ENCODE measurements at regions not wholly inside any gene's neighbourhood (a gene's known extent, or its start where the extent isn't known, plus 50 kb on each side); places are given as distances from the start of the nearest gene placed in this dataset.

DNA sequence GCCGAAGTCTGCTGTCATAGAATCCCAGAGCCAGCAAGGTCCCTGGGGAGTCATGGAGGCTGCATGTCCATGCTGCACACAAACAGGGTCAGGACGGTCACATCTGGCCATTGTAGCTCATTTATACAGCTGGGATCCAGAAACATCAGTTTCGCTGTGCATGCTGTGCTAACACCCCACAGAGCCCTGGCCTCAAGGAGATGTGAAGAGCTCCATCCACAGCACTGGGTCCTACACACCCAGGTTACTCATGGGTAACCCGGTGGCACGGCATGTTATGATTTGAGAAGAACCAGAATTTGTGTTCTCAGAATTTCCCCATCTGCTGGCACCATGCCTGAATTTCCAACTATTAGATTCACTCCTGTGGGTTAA lies 146.3 kb upstream of the ARHGAP20 start:
- TF ChIP-seq, protein P1, sequence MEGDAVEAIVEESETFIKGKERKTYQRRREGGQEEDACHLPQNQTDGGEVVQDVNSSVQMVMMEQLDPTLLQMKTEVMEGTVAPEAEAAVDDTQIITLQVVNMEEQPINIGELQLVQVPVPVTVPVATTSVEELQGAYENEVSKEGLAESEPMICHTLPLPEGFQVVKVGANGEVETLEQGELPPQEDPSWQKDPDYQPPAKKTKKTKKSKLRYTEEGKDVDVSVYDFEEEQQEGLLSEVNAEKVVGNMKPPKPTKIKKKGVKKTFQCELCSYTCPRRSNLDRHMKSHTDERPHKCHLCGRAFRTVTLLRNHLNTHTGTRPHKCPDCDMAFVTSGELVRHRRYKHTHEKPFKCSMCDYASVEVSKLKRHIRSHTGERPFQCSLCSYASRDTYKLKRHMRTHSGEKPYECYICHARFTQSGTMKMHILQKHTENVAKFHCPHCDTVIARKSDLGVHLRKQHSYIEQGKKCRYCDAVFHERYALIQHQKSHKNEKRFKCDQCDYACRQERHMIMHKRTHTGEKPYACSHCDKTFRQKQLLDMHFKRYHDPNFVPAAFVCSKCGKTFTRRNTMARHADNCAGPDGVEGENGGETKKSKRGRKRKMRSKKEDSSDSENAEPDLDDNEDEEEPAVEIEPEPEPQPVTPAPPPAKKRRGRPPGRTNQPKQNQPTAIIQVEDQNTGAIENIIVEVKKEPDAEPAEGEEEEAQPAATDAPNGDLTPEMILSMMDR (conservative IDR thresholded peaks at IDR 0.05; ENCODE audit: low read depth, low read length): no peak
- DNase-seq (ENCODE audit: low read depth): no peak
- H3K4me3 ChIP-seq (ENCODE audit: low read length): no peak overlapping the region

- DNase-seq (ENCODE audit: low read depth): no peak
- TF ChIP-seq, protein P1 (conservative IDR thresholded peaks at IDR 0.05; ENCODE audit: low read depth, low read length): no peak
- no peak overlapping the region for H3K4me3 ChIP-seq (ENCODE audit: low read length)
These were observed 145.8 kb upstream of the ARHGAP20 start for GRCh38 chr11:110857892-110858546.

- no peak for DNase-seq (ENCODE audit: low read depth)
- TF ChIP-seq, protein P1 (conservative IDR thresholded peaks at IDR 0.05; ENCODE audit: low read depth, low read length): no peak
- H3K4me3 ChIP-seq (ENCODE audit: low read length): no peak overlapping the region
These were observed 145.0 kb upstream of the ARHGAP20 start for GRCh38 chr11:110856996-110857812.

DNA sequence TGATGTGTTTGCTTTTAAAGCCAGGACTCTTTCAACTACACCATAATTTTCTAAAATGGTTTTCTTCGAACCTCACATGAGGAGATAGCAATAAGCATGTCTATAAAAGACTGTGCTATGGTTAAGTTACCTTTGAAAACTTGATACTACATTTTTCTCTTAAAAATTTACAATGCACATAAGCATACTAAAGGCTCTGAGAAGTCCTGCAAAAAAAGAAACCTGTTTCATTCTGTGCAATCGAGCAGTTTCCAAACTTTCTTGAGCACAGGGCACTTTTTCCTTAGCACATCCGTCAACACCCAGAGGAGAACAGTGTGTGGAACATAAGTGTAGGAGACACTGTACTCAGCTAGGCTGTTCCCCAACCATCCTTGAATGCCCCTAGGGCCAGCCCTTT lies 144.1 kb upstream of the ARHGAP20 start:
- TF ChIP-seq, protein P1 (conservative IDR thresholded peaks at IDR 0.05; ENCODE audit: low read depth, low read length): no peak
- no peak for DNase-seq (ENCODE audit: low read depth)
- no peak overlapping the region for H3K4me3 ChIP-seq (ENCODE audit: low read length)

DNA sequence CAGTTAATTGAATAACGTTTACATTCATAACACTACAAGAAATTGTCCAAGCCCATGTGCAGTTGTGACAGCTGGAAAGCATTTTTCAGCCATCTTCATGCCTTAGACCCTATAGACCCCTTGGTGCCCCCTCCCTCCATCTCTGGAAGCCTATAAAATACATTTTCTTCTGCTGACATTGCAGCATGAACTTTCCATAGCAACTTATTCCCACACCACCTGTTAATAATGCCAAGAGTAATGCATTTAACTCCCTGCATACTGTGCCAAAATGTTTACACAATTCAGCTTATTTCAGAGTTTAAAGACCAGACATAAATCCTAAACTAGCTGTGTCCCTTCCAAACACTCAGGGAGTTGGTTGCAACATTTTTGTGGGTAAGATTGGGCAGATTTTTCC lies 143.0 kb upstream of the ARHGAP20 start:
- TF ChIP-seq, protein P1 (conservative IDR thresholded peaks at IDR 0.05; ENCODE audit: low read depth, low read length): no peak
- DNase-seq (ENCODE audit: low read depth): no peak
- H3K4me3 ChIP-seq (ENCODE audit: low read length): no peak overlapping the region

- no peak overlapping the region for H3K4me3 ChIP-seq (ENCODE audit: low read length)
- DNase-seq (ENCODE audit: low read depth): peak; percentile 60
- TF ChIP-seq, protein P1 (conservative IDR thresholded peaks at IDR 0.05; ENCODE audit: low read depth, low read length): no peak
These were observed 140.8 kb upstream of the ARHGAP20 start for GRCh38 chr11:110852921-110853490.
